ENCODE measurements at regions not wholly inside any gene's neighbourhood (a gene's known extent, or its start where the extent isn't known, plus 50 kb on each side); places are given as distances from the start of the nearest gene placed in this dataset.
A peak's percentile ranks its signal among the peaks of the same experiment; 100 is the strongest.

GRCh38 chr17:77867308-77867781 lies 91.2 kb upstream of the TNRC6C start:
- DNase-seq (ENCODE audit: low read depth in 2 of 2) = no peak

GRCh38 chr17:77867976-77868713 lies 90.4 kb upstream of the TNRC6C start:
- no peak for DNase-seq (ENCODE audit: low read depth in 2 of 2)

GRCh38 chr17:77869041-77869599 lies 89.4 kb upstream of the TNRC6C start:
- no peak for DNase-seq (ENCODE audit: low read depth in 2 of 2)

GRCh38 chr17:77869665-77870132 lies 88.8 kb upstream of the TNRC6C start:
- no peak for DNase-seq (ENCODE audit: low read depth in 2 of 2)

- DNase-seq (ENCODE audit: low read depth in 2 of 2) = no peak
Observed at GRCh38 chr17:77872199-77872598, 86.3 kb upstream of the TNRC6C start.

GRCh38 chr17:77872714-77873499 lies 85.6 kb upstream of the TNRC6C start:
- DNase-seq (ENCODE audit: low read depth in 2 of 2) = no peak

- no peak for DNase-seq (ENCODE audit: low read depth in 2 of 2)
Observed at GRCh38 chr17:77873500-77874302, 84.8 kb upstream of the TNRC6C start.

- DNase-seq (ENCODE audit: low read depth in 2 of 2) = no peak
Observed at GRCh38 chr17:77874303-77875050, 84.0 kb upstream of the TNRC6C start.

- DNase-seq (ENCODE audit: low read depth in 2 of 2) = peak; percentile 20 to 31
Observed at GRCh38 chr17:77875051-77875780, 83.3 kb upstream of the TNRC6C start.

GRCh38 chr17:77875881-77876509 lies 82.5 kb upstream of the TNRC6C start:
- DNase-seq (ENCODE audit: low read depth in 2 of 2) = no peak

GRCh38 chr17:77877036-77877435 lies 81.5 kb upstream of the TNRC6C start:
- DNase-seq (ENCODE audit: low read depth in 2 of 2) = no peak

GRCh38 chr17:77877646-77878355 lies 80.7 kb upstream of the TNRC6C start:
- no peak for DNase-seq (ENCODE audit: low read depth in 2 of 2)

GRCh38 chr17:77879226-77879895 lies 79.1 kb upstream of the TNRC6C start:
- no peak for DNase-seq (ENCODE audit: low read depth in 2 of 2)

- no peak for DNase-seq (ENCODE audit: low read depth in 2 of 2)
Observed at GRCh38 chr17:77879896-77880280, 78.6 kb upstream of the TNRC6C start.

- DNase-seq (ENCODE audit: low read depth in 2 of 2) = no peak
Observed at GRCh38 chr17:77880711-77881450, 77.6 kb upstream of the TNRC6C start.

GRCh38 chr17:77881545-77881944 lies 77.0 kb upstream of the TNRC6C start:
- peak in 1 of 2 experiments; percentile 7 for DNase-seq (ENCODE audit: low read depth in 2 of 2)

GRCh38 chr17:77882040-77882439 lies 76.5 kb upstream of the TNRC6C start:
- no peak for DNase-seq (ENCODE audit: low read depth in 2 of 2)

Measured in fibroblast of skin of left quadriceps (primary cell).